B cell (primary cell): ENCODE measurements at regions not wholly inside any gene's neighbourhood (a gene's known extent, or its start where the extent isn't known, plus 50 kb on each side); places are given as distances from the start of the nearest gene placed in this dataset.
"Not testable (repeated sequence)": the region's sequence is repeated elsewhere in the genome, so short reads cannot be mapped to it uniquely, and the experiment has no call there.

Source experiments
- ATAC-seq: fragments of 200-7000 bp; cut with Tn5 transposase; one replicate; pipeline ENCODE4 v1.10.0; 2021; ENCODE audit warnings: low read depth, mild to moderate bottlenecking, moderate number of reproducible peaks, moderate library complexity
- CTCF ChIA-PET: fragments of 350-600 bp; sonication (Branson Sonifier 250); formaldehyde crosslinking; loops from one replicate; lab custom pipeline; 2021; ENCODE audit warnings: antibody characterized with exemption, inconsistent platforms; lab: Charles Lee
- POLR2A ChIA-PET: fragments of 350-600 bp; sonication (Branson Sonifier 250); formaldehyde crosslinking; loops from one replicate; lab custom pipeline; 2021; ENCODE audit warnings: antibody characterized with exemption; lab: Charles Lee
- DNase-seq: peaks from one replicate; pipeline ENCODE4 v3.0.0; 2013
- H2AFZ ChIP-seq: 2 replicates; pipeline ENCODE4 v1.6.1; 2012; ENCODE audit warnings: mild to moderate bottlenecking, low read depth, low read length; ENCODE audit not compliant: insufficient read depth, poor library complexity, severe bottlenecking
- H3K27ac ChIP-seq, 2 donors: 1 replicate in 1 of 2; 2 replicates in 1 of 2; pipeline ENCODE4 v1.5.1; 2012 to 2013; ENCODE audit warnings: low read length in 2 of 2, mild to moderate bottlenecking in 2 of 2, moderate library complexity in 1 of 2
- H3K27me3 ChIP-seq, 4 experiments: fragments of 200-600 bp in 1 of 4; sonication (generic) in 1 of 4; replicated peaks in 1 of 4; 1 replicate in 2 of 4; 2 replicates in 2 of 4; pipeline versions ENCODE4 v1.6.1 to v1.7.0; 2013 to 2016; ENCODE audit warnings: low read length in 3 of 4, mild to moderate bottlenecking in 2 of 4, mixed read lengths in 1 of 4, moderate library complexity in 1 of 4; ENCODE audit not compliant: insufficient read depth in 4 of 4, control insufficient read depth in 3 of 4; ENCODE audit errors: control extremely low read depth in 1 of 4
- H3K36me3 ChIP-seq, 2 experiments: replicated peaks in 1 of 2; 1 replicate in 1 of 2; 2 replicates in 1 of 2; pipeline versions ENCODE4 v1.6.1 to v1.7.1; 2013; ENCODE audit warnings: low read length in 1 of 2; ENCODE audit not compliant: insufficient read depth in 2 of 2, control insufficient read depth in 1 of 2; ENCODE audit errors: control extremely low read depth in 1 of 2, extremely low read depth in 1 of 2
- H3K4me1 ChIP-seq, 2 donors: fragments of 200-600 bp in 1 of 2; sonication (generic) in 1 of 2; 1 replicate in 1 of 2; 2 replicates in 1 of 2; pipeline versions ENCODE4 v1.5.1 to v1.6.1; 2013 to 2017; ENCODE audit warnings: low read length in 2 of 2; ENCODE audit not compliant: control insufficient read depth in 2 of 2, insufficient read depth in 2 of 2
- H3K4me2 ChIP-seq: replicated peaks from 2 replicates; pipeline ENCODE3; 2012; ENCODE audit warnings: mild to moderate bottlenecking, low read depth, low read length; ENCODE audit not compliant: poor library complexity, severe bottlenecking
- H3K4me3 ChIP-seq, 5 experiments: fragments of 200-600 bp in 1 of 5; sonication (generic) in 1 of 5; 1 replicate in 3 of 5; 2 replicates in 2 of 5; pipeline versions ENCODE4 v1.5.1 to v1.7.0; 2011 to 2016; ENCODE audit warnings: low read length in 4 of 5, mild to moderate bottlenecking in 4 of 5, low read depth in 2 of 5, control low read depth in 1 of 5, moderate library complexity in 1 of 5; ENCODE audit not compliant: insufficient read depth in 1 of 5; ENCODE audit errors: control extremely low read depth in 1 of 5, extremely low read depth in 1 of 5
- H3K79me2 ChIP-seq: fragments of 200-600 bp; sonication (generic); one replicate; pipeline ENCODE4 v1.6.0; 2016; ENCODE audit warnings: low read length; ENCODE audit not compliant: control insufficient read depth, insufficient read depth
- H3K9ac ChIP-seq: fragments of 200-600 bp; sonication (generic); 2 replicates; pipeline ENCODE4 v1.6.1; 2017; ENCODE audit warnings: mild to moderate bottlenecking, low read length, moderate library complexity
- H3K9me3 ChIP-seq, 3 donors: one replicate each; pipeline versions ENCODE4 v1.6.1 to v1.7.1; 2013; ENCODE audit warnings: low read length in 2 of 3; ENCODE audit not compliant: control insufficient read depth in 2 of 3, insufficient read depth in 1 of 3; ENCODE audit errors: control extremely low read depth in 1 of 3
- H4K20me1 ChIP-seq: 2 replicates; pipeline ENCODE4 v1.6.0; 2012; ENCODE audit warnings: mild to moderate bottlenecking, low read length; ENCODE audit not compliant: insufficient read depth, control insufficient read depth, poor library complexity, severe bottlenecking
- H3K27ac Mint-ChIP-seq: one replicate; pipeline ENCODE4 v1.8.0; 2021; ENCODE audit warnings: mixed read lengths
- H3K27me3 Mint-ChIP-seq: one replicate; pipeline ENCODE4 v1.8.0; 2021; ENCODE audit warnings: mixed read lengths
- H3K4me1 Mint-ChIP-seq: one replicate; pipeline ENCODE4 v1.8.0; 2021; ENCODE audit warnings: mixed read lengths
- H3K4me3 Mint-ChIP-seq: one replicate; pipeline ENCODE4 v1.8.0; 2021; ENCODE audit warnings: mixed read lengths
- H3K9me3 Mint-ChIP-seq: one replicate; pipeline ENCODE4 v1.8.0; 2022; ENCODE audit warnings: mixed read lengths; ENCODE audit not compliant: insufficient read depth
- EZH2 ChIP-seq: IDR thresholded peaks from 2 replicates; pipeline ENCODE4 v1.6.1; 2012; ENCODE audit warnings: borderline replicate concordance, low read depth, mild to moderate bottlenecking, moderate library complexity, low read length; ENCODE audit not compliant: insufficient read depth, poor library complexity, severe bottlenecking
- WGBS: methylation state at CpG from one replicate; pipeline ENCODE4 v1.1.5; 2013; ENCODE audit warnings: missing lambda C conversion rate; ENCODE audit not compliant: insufficient coverage; 5-methylcytosine and 5-hydroxymethylcytosine counted together
- intact Hi-C: fragments of 100-400 bp; cut with micrococcal nuclease; formaldehyde crosslinking; loops from one replicate; pipeline ENCODE4 v1.10.0; 2022
- TF ChIP-seq, protein P1 (sequence below): fragments of 200-600 bp; IDR thresholded peaks from one replicate; pipeline ENCODE4 v1.8.0; 2022; ENCODE audit warnings: antibody characterized with exemption, mild to moderate bottlenecking

DNA sequence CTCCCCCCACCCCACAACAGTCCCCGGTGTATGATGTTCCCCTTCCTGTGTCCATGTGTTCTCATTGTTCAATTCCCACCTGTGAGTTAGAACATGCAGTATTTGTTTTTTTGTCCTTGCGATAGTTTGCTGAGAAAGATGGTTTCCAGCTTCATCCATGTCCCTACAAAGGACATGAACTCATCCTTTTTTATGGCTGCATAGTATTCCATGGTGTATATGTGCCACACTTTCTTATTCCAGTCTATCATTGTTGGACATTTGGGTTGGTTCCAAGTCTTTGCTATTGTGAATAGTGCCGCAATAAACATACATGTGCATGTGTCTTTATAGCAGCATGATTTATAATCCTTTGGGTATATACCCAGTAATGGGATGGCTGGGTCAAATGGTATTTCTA, 74.4 kb upstream of the CTNNA1 start:
- DNase-seq, H3K36me3 ChIP-seq, H3K9me3 ChIP-seq, H3K4me2 ChIP-seq, H3K27ac Mint-ChIP-seq, H3K4me1 Mint-ChIP-seq, ATAC-seq, H3K4me3 Mint-ChIP-seq, intact Hi-C loops, H3K9ac ChIP-seq, H3K4me3 ChIP-seq, H3K27me3 ChIP-seq, POLR2A ChIA-PET, H2AFZ ChIP-seq, H3K79me2 ChIP-seq, CTCF ChIA-PET, H3K9me3 Mint-ChIP-seq, H3K4me1 ChIP-seq, H4K20me1 ChIP-seq, H3K27ac ChIP-seq: not testable (repeated sequence)
- WGBS = no CpG with 5 or more reads among the region's 3 CpGs
- peaks cover 19% of the 10 kb centered on the region for H3K27me3 Mint-ChIP-seq

DNA sequence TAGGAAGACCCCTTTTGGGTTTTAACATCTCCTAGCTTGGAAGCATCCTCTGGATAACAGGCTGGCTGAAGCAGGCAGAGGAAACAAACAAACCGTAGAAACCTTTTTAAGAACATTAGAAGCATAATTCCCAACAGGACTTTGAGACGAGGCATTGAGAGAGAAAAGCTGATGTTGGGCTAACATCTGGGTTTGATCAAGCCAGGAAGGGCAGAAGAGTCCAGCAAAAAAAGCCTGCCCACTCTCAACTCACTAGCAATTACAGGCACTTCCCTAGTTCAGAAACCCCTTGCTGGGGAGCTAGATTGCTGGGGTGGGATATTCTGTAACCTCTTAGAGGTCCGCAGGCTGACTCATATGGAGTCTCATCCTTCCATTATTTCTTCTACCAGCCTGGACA, 75.4 kb upstream of the CTNNA1 start:
- H3K79me2 ChIP-seq = no peaks in the 10 kb centered on the region
- no peak overlapping the region for H3K9ac ChIP-seq
- no peak for ATAC-seq
- no peak overlapping the region for H3K27ac ChIP-seq
- H4K20me1 ChIP-seq = no peaks in the 10 kb centered on the region
- no peaks in the 10 kb centered on the region for H3K27me3 ChIP-seq
- no CpG with 5 or more reads among the region's 3 CpGs for WGBS
- no peak overlapping the region for H3K4me2 ChIP-seq
- H3K4me1 ChIP-seq = no peaks in the 10 kb centered on the region
- TF ChIP-seq, protein P1, sequence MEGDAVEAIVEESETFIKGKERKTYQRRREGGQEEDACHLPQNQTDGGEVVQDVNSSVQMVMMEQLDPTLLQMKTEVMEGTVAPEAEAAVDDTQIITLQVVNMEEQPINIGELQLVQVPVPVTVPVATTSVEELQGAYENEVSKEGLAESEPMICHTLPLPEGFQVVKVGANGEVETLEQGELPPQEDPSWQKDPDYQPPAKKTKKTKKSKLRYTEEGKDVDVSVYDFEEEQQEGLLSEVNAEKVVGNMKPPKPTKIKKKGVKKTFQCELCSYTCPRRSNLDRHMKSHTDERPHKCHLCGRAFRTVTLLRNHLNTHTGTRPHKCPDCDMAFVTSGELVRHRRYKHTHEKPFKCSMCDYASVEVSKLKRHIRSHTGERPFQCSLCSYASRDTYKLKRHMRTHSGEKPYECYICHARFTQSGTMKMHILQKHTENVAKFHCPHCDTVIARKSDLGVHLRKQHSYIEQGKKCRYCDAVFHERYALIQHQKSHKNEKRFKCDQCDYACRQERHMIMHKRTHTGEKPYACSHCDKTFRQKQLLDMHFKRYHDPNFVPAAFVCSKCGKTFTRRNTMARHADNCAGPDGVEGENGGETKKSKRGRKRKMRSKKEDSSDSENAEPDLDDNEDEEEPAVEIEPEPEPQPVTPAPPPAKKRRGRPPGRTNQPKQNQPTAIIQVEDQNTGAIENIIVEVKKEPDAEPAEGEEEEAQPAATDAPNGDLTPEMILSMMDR = no peak
- TF ChIP-seq EZH2 = no peak
- H3K9me3 ChIP-seq = peaks cover 0 to 10% (median 6%) of the 10 kb centered on the region in 3 donors
- POLR2A ChIA-PET = no interaction called here
- CTCF ChIA-PET = no interaction called here
- Mint-ChIP-seq H3K9me3 (peaks cover 4% of the 10 kb centered on the region), H3K27me3 (peaks cover 17% of the 10 kb centered on the region), H3K27ac (no peak overlapping the region), H3K4me3 (no peak overlapping the region), H3K4me1 (no peaks in the 10 kb centered on the region)
- intact Hi-C loops = no loop called here
- H3K36me3 ChIP-seq = no peaks in the 10 kb centered on the region
- H2AFZ ChIP-seq = no peak overlapping the region
- DNase-seq = no peak
- no peak overlapping the region for H3K4me3 ChIP-seq
